ENCODE measurements at regions not wholly inside any gene's neighbourhood (a gene's known extent, or its start where the extent isn't known, plus 50 kb on each side); places are given as distances from the start of the nearest gene placed in this dataset.

DNA sequence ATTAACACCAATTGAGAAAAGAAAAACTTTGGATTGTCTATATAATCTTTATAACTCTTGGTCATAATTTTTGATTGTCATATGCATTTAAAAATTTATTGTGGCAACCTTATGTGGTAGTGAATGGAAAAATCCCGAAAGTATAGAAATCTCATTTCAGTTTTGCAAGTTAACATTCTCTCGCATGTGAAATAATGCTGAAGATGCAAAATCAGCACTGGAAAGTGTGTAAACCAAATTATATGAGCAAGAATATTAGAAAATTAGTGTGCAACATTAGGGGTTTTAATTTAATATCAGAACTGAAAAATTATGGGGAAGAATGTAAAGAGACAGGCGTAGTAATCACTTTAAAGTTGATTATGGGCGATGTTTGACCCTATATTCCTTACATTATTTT lies 1472.8 kb downstream of the PCDH7 start:
- no peak for DNase-seq

DNA sequence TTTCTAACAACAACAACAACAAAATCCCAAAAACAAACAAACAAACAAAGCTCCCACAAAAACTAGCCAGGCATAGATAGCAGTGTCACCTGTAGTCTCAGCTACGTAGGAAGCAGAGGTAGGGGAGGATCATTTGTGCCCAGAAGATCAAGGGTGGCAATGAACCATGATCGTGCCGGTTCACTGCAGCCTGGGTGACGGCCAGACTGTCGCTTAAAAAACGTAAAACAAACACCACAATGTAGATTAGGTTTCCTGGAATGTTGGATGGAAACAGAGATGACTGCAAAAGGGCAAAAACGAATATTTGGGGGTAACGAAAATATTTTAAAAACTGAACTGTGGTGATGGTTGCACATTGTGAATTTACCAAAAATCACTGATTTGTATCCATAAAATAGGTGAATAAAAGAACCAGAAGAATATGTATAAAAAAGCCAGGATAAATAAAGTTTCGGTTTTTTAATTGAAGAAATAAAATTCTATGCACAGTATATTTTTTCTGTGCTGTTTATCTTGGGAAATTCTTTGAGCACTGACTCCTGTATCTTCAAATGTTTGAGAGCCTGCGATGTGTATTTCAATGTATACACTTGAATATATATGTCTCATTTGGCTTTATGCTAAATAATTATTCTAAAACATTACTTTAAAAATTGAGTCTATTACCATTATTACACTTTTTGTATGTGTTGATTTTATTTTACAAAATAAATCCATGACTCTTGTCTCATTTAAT lies 1477.0 kb downstream of the PCDH7 start:
- DNase-seq: no peak

DNA sequence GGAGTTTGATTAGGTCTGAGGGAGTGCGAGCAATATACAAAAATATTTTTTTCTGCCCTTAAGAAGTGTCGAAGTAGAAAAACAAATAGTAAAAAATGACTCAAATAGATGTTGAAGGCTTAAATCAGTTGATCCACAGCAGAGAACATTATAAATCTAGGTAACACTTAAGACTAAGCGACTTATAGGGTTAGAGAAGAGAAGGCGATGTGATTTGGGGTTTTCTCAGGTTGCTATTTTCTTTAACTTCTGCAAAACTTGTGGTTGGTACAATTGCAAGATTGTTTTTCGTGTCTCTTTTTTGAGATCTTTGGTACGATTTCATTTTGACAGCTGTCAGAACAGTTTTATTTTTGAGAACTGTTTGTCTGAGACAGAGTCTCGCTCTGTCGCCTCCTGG lies 1479.5 kb downstream of the PCDH7 start:
- DNase-seq: no peak

DNA sequence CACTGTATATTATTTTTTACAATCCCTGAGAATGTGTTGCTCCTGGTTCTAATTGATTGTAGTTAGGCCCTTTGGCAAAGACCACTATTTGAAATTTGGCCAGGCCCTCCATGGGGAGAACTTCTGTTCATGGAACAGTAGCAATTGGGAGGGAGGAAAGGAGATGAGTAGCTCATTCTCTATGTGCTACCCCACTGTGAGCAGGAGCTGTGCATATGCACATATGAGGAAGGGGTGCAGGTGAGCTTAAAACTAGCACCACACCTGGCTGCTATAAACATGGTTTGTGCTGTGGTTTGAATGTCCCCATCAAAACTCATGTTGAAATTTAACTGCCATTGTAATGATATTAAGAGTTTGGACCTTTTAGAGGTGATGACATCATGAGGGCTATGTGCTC lies 1483.2 kb downstream of the PCDH7 start:
- DNase-seq: no peak

DNA sequence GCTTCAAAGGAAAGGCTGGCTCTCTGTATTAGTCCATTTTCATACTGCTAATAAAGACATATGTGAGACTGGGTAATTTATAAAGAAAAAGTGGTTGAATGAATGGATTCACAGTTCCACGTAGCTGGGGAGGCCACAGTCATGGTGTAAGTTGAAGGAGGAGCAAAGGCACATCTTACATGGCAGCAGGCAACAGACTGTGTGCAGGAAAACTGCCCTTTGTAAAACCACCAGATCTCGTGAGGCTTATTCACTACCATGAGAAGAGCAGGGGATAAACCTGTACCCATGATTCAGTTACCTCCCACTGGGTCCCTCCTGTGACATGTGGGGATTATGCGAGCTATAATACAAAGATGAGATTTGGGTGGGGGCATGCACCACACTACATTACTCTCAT lies 1486.6 kb downstream of the PCDH7 start:
- DNase-seq: no peak

DNA sequence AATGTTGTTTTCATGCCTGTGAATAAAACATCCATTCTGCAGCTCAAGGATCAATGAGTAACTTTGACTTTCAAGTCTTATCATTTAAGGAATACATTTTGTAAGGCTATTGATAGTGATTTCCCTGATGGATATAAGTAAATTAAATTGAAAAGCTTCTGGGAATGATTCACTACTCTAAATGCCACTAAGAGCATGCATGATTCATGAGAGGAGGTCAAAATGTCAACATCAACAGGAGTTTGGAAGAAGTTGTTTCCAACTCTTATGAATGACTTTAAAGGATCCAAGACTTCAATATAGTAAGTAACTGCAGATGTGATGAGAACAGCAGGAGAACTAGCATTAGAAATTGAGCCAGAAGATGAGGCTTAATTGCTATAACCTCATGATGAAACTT lies 1487.3 kb downstream of the PCDH7 start:
- no peak for DNase-seq

DNA sequence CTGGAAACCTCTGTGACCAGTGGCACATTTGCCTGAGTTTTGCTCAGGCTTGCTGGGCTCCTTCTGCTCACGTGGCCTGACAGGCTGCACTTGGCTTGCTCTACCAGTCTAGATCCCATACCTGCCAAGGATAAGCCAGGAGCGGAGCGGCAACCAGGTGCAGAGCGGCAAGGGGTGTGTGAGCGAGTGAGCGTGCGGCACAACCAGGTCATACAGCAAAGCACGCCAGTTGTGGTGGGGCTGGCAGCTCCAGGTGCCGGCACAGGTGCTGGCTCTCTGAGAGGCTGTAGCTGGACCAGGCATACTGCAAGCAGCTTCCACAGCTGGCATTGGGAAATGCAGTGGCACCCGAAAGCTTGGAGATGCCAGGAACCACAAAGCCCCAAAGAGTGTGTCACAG lies 1495.1 kb downstream of the PCDH7 start:
- no peak for DNase-seq

DNA sequence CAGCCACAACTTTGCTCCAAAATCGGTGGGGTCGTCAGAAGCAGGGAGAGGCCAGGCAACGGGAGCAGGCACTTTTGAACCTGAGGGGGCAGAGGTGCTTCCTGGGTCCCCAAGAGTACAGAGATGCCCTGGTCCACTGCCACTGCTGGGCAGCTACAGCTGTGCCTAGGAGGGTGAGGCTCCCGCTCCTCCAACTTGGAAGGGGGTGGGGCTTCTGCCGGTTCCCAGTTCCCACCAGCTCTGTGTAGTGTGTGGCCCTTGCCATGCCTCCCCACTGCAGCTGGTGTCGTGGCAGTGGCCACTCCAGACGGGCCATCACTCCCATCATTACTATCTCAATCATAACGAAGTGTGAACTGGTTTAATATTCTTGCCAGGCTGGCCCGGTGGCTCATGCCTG lies 1496.3 kb downstream of the PCDH7 start:
- DNase-seq: no peak

DNA sequence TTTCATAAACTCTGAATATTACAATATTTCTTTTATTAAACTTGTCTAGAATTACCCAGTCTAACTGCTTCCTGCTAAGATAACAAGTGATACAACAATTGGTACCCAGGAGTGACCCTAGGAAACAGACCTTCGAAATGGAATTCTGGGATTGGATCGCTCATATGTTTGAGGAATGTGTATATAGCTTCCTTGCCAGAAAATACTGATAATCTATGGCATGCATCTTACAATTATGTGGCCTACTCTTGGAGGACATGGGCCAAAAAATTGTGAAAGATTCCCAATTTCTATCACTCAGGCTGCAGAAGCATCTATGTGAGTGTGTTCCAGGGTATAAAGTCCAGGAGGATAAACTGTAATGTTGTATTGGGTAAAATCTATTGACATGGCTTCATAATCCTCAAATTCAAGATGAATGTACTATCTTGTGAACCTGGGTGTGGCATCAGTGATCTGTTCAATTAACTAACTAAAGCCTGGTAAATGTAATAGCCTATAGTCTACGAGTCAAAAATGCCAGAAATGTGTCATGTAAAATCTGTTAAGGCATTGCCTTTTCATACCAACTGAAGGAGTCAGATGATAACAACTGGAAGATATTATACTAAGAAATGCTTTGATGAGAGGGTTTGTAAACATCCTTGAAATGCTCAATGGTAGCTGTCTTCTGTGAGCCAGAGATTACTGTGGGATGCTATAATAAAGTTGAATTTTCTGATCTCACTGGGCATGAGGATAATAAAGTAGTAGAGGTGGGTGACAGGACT lies 1499.3 kb downstream of the PCDH7 start:
- no peak for DNase-seq

DNA sequence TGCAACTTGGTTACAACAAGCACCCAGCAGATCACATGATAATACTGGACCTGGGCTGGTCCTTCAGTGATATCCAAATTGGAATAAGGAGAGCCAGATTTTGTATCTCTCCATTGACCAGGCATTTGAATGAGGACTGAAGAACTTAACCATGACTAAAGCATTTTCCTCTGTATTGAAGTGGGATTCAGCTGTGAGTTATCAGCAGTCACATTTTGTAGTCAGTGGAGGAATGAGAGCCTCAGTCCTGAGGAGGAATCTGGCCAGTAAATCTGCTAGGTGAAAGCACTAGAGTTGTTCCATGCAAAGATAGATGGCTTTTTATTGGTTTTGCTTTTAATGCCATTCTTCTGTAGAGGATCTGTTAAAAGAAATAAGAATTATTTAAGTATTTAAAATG lies 1506.0 kb downstream of the PCDH7 start:
- no peak for DNase-seq

DNA sequence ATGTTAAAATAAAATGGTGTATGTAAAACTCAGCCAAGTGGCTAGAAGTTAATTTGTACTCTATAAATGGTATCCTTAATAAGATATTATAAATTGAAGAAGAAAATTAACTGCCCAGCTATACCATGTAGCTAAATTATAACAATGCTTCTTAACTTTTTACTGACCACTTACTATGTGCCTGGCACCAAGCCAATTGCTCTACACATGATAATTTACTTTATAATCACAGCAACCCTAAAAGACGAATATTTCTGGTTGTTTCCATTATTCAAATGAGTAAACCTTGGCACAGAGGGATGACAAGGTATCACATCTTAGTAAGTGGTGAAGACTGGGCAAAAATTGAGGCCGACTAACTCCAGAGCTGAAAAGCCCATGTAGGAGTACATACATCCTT lies 1506.6 kb downstream of the PCDH7 start:
- DNase-seq: no peak

DNA sequence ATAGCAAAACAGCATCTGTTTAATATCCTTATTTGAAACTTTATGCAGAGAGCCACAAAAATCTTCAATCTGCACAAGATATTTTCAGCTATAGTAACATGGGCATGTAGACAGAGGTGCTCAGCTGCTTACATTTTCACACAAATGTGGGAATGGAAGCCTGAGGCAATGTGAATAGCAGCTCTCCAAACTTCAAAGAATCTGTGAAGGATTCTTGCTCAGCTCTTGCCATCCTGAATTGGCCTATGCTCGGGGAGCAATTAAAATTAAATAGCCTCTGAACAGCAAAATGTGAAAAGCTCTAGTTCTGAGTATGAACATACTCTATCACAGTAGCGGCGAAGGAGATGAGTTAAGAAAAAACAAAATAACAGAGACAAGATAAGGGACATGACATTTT lies 1523.8 kb downstream of the PCDH7 start:
- DNase-seq: no peak

DNA sequence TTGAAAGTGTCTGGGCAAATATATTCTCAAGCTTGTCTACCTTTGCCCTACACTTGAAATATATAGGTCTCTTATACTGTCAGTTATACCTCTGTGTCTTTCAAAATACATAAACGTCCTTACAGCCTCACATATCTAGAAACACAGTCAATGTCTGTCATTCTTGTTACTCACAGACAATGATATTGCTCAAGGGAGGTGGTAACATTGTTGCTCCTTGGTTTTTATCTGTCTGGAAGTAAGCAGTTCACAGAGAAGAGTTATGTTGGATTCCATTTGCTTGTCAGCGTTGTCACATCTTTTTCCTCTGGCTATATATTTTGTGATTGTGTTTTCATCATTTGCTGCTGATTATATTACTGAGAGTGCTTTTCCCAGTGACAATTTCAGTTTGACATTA lies 1528.9 kb downstream of the PCDH7 start:
- DNase-seq: no peak

DNA sequence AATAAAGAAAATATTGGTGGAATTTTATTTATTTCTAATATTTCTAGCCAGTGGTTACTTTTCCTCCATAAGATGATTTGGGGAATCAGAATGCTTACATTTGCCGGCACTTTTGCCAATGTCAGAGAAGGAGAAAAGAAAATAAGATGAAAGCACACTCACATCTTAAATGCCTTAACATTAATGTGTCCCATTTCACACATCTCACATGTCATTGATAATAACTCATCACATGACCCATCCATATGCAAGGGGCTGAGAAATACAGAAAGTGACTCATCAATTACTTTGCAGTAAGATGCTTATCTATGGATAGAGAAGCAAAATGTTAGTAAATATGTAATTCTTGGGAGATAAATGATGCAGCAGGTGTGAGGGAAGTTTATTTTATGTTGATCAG lies 1531.0 kb downstream of the PCDH7 start:
- DNase-seq: no peak

DNA sequence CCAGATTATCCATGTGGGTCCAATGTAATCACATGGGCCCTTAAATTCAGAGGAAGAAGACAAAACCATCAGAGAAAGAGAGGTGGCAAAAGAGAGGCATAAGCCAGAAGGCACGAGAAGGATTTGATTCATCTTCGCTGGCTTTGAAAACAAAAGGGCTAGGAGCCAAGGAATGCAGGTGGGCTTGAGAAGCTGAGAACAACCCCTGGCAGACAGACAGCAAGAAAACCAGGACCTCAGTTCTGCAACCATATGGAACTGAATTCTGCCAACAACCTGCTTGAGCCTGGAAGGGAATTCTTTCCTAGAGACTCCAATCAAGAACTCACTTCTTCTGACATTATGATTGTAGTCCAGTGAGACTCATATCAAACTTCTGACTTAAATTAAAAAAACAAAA lies 1531.8 kb downstream of the PCDH7 start:
- DNase-seq: no peak

DNA sequence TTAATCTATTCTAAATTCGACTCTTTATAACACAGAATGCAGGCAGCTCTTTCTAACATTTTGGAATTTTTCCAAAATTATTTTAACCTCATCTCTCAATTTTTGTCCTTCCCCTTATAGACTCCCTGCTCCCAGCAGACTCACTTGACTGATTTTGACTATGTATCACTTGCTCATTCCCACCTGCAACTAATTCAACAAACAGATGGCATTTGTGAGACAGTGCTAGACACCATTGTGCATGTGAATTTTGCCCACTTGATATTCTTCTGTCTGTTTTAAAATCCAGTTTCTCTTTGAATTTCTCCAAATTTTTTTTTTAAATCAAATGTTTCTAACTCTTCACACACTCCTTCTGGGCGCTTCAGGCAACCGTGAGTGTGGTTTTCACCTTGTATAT lies 1534.0 kb downstream of the PCDH7 start:
- no peak for DNase-seq

DNA sequence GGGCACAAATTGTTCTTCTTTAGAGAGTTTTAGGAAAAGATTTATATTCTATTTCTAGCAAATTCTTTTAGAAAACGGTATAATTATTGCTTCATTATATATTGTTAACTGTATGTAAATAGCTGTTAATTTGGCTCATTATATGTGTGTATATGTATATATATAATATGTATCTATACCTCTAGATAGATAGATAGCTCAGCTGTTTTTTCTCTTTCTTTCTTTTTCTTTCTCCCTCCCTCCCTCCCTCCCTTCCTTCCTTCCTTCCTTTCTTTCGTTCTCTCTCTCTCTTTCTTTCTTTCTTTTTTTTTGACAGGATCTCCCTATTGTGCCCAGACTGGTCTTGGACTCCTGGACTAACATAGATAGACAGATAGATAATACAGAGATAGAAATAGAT lies 1538.8 kb downstream of the PCDH7 start:
- DNase-seq: no peak

DNA sequence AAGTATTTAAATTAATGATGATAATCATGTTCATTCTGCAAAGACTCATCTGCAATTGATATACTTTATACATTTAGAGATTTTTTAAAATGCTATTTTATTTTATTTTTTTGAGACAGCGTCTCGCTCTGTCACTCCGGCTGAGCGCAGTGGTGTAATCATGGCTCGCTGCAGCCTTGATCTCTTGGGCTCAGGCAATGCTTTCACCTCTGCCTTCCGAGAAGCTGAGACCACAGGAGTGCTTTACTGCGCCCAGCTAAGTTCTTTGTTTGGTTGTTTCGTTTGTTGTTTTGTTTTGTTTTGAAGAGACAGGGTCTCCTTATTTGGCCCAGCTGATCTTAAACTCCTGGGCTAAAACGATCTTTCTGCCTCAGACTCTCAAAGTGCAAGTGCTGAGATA lies 1541.0 kb downstream of the PCDH7 start:
- DNase-seq: no peak

DNA sequence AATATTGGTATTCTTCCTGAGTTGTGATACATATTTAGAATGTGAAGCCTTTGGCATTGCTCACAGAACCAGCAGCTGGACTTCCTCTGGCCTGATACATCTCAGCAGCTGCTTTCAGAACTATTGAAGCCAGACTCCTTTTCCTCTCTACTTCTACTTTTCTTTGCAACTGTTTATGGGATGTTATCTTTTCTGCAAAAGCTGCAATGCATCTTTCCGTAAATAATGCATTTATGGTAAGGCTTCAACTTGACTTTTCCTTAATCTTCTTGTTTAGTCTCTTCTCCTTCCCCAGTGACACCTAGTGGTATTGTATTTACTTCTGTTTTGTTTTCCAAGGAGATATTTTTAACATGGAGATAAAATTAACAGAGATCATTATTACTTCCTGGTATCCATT lies 1548.7 kb downstream of the PCDH7 start:
- no peak for DNase-seq

DNA sequence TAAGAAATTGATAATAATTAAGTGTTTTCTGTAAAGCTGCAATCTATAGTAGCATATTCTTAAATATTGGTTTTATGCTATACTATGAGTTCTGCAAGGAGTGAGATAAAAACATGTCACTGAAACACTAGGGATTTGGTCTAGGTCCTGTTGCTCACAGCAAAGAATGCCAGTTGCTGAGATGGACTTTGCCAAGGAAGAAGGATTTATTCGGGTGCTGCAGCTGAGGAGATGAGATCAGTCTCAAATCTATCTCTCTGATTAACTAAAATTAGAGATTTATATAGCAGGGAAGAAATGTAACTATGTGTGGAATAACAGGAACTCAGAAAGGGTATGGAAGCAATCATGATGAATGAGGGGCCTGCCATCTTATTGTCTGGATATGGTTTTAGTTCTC lies 1569.9 kb downstream of the PCDH7 start:
- DNase-seq: no peak

DNA sequence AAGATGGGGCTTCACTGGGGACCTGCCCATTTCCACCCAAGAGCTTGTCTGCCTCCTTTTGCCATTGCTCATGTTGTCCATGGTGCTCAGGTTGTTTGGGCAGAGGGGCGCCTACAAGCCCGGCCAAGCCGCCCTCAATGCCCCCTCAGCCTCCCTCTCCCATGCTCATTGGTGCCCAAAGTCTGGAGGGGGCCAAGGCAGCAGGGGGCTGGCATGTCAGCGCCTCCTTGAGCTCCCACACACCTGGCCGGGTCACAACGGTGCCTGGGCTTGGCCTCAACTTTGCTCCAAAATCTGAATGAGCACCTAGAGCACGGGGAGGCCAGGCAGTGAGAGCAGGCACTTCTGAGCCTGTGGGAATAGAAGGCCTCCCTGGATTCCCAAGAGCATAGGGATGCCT lies 1598.8 kb downstream of the PCDH7 start:
- DNase-seq: no peak

DNA sequence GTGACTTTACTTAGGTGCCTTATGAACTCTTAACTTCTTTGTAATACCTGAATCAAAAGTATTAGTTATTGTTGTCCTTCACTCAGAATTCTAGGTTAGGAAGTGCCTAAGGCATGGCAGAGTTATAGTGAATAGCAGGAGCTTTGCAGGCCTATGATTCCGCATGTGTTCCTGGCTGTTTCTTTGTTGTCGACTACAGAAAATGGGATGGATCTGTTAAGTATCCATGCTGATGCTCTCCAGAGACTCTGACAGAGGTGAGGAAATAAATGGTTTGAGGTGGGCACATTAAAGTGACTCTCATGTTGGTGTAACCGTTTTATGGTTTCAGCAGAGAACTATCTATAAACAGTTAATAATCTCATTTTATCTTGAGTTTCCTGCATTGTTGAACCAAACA lies 1601.3 kb downstream of the PCDH7 start:
- DNase-seq: no peak

DNA sequence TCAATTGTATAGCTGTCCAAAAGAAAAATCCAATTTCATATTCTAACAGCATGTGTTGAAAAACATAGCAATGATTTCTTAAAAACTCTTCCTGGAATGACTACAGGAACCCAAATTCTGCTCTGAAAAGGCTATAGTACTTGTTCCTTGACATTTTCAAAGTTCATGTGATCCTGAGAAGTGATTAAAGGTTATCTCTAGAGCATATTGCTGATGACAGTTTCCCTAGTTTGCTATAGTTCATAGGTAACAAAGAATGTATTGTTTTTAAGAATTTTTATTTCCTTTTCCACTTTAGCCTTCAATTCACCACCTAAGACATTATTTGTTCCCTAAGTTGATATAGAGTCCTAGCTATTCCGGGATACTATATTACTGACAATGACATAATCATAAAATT lies 1614.6 kb downstream of the PCDH7 start:
- DNase-seq: no peak

DNA sequence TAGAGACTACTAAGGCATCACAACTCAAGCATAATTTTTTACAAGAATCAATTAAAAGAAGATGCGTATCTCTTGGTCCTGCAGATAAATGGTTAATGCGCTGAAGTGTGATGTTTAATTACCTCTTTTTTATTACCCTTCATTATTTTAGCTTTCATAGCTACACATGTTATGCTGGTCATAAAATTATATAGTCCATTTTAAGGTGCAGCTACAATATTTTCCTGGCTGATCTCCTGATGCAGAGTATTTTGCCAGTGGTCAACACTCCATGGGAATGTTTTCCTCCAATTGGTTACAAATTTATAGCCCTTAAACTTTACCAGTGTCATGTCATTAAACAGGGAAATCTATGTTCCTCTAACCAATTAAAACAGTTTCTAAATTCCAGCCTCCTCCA lies 1617.2 kb downstream of the PCDH7 start:
- DNase-seq: no peak

DNA sequence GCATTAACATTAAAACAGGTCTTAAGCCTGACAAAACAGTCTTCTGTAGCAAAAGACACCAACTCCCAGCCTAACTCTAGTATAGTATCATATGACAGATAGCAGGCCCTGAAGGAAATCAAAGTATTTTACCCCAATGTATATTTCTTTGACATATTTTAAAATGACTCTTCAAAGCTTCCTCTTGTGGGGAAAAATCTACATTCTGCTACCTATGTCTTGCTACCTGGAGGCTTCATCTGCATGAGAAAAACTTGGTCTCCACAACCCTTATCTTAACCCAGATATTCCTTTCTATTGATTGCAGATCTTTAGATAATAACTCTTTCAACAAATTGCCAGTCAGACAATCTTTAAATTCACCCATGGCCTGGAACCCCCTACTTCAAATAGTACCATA lies 1620.4 kb downstream of the PCDH7 start:
- no peak for DNase-seq

Measured in stimulated activated CD4-positive, alpha-beta T cell treated with anti-CD3 and anti-CD28 coated beads, Interleukin-4, amount 100 ng/mL, for 4 hours (primary cell).